ENCODE measurements at regions not wholly inside any gene's neighbourhood (a gene's known extent, or its start where the extent isn't known, plus 50 kb on each side); places are given as distances from the start of the nearest gene placed in this dataset.

- DNase-seq (ENCODE audit: low read depth in 2 of 2): no peak
Measured at GRCh38 chr15:70227147-70227546, 129.4 kb upstream of the TLE3 start.

- no peak for DNase-seq (ENCODE audit: low read depth in 2 of 2)
Measured at GRCh38 chr15:70226337-70226980, 128.7 kb upstream of the TLE3 start.

- DNase-seq (ENCODE audit: low read depth in 2 of 2): no peak
Measured at GRCh38 chr15:70225416-70225815, 127.7 kb upstream of the TLE3 start.

DNA sequence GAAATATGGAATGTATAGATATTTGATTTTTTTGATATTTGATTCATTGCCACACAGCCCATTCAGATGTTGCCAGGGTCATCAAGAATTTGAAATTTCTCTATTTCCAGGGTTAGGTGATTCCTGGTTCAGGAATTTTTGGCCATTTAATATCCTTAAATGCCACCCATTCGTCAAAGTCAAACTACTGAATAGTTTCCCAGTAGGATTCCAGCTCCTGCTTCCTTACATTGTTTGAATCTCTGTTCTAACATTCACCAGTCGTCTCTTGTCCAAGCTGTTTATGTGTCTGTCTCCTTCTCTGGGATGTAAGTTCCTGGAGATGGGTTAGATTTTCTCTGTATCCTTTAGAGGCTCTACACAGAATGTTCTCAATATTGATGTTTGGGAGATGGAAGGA lies 124.9 kb upstream of the TLE3 start:
- no peak for DNase-seq (ENCODE audit: low read depth in 2 of 2)

DNA sequence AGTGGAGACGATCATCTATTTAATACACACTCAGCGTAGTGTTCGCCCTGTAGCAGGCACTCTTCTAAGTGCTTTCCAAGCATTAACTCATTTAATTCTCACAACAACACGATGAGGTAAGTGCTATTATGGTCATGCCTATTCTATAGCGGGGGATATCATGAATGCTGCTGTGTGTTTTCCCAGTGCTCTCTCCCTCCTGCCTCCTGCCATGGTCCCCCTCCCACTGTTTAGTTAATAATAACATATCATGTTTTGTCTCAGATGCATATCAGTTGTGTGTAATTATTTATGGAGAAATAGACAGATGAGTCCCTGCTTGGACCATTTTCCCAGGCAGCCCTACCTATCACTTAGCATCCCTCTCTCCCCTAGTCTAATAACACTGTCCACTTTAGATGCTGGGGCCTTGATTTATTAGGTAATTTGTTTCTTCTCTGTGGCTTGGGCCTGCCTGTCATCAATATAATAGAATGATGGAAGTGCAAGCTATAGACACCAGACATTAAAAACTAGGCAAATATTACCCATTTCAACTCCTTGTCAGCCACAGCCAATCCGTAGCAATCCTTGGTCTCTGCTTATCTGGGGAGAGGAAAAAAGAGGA lies 122.9 kb upstream of the TLE3 start:
- DNase-seq (ENCODE audit: low read depth in 2 of 2): no peak

- no peak for DNase-seq (ENCODE audit: low read depth in 2 of 2)
Measured at GRCh38 chr15:70219966-70220365, 122.2 kb upstream of the TLE3 start.

DNA sequence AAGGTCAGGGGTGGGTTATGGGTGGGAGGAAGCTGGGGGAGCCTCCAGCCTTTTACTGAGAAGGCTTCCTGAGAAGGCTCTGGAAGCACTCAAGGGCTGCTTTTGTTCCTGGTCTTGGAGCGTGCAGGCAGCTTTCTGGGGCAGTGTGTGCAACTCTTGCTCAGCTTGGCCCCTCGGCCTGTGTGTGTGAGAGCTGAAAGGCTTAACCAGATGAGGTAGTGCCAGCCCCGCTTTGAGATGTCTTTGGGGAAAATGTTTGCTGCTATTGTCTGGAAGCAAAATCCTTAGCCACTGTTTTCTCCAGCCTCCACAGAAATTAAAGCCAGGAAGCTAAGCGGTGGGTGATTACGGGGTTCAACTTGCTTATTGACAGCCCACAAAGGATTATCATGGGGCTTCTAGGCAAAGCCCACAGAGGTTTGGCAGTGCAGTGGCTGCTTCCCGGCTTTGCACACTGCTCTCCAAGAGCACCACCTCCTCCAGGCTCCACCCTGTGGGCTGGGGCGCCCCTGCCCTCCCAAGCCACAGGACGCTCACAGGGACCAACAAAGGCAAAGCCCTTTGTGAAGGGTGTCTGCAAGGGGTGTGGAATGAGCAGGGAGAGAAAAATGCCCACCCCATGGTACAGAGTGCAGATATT lies 121.7 kb upstream of the TLE3 start:
- DNase-seq (ENCODE audit: low read depth in 2 of 2): no peak

GRCh38 chr15:70217226-70218160 lies 119.8 kb upstream of the TLE3 start:
- DNase-seq (ENCODE audit: low read depth in 2 of 2): no peak

GRCh38 chr15:70215951-70216350 lies 118.2 kb upstream of the TLE3 start:
- no peak for DNase-seq (ENCODE audit: low read depth in 2 of 2)

GRCh38 chr15:70214941-70215635 lies 117.4 kb upstream of the TLE3 start:
- DNase-seq (ENCODE audit: low read depth in 2 of 2): no peak

GRCh38 chr15:70214276-70214675 lies 116.6 kb upstream of the TLE3 start:
- DNase-seq (ENCODE audit: low read depth in 2 of 2): no peak

- no peak for DNase-seq (ENCODE audit: low read depth in 2 of 2)
Measured at GRCh38 chr15:70213794-70214193, 116.1 kb upstream of the TLE3 start.

- no peak for DNase-seq (ENCODE audit: low read depth in 2 of 2)
Measured at GRCh38 chr15:70212963-70213315, 115.2 kb upstream of the TLE3 start.

GRCh38 chr15:70212286-70212962 lies 114.7 kb upstream of the TLE3 start:
- DNase-seq (ENCODE audit: low read depth in 2 of 2): no peak

DNA sequence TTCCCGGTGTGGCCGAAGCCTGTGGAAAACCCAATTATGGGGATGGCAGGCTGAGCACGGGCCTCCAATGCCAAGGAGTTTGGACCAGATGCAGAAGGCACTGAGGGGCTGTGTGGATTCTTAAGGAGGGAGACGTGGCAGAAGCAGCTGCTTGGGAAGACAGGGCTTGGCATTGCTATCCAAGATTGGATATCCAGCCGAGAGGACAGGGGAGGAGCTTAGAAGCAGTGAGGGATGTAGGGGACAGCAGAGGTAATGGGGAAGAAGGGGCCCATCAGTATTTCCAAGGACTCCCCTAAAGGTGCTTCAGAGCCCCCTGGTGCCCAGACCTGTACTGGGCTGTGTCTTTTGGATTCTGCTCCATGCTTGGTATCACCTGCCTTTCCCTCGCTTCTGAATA lies 112.8 kb upstream of the TLE3 start:
- DNase-seq (ENCODE audit: low read depth in 2 of 2): no peak

DNA sequence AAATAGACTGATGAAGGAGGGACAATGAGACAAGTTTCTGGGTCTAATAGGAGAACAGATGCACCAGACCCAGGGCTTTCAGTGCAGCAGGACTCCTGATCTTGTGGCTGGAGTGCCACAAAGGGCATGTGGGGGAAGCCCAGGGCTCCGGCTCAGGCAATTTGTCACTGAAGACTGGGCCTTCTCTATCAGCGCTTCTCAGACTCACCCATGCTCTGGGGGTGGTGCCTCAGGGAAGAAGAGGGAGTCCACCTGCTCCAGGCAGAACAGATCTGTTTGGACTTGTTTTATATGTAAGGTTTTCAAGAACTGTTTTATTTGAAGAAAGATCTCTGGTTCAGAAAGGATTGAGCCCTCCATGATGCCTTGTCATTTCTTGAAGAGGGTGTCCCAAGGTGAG lies 112.4 kb upstream of the TLE3 start:
- no peak for DNase-seq (ENCODE audit: low read depth in 2 of 2)

DNA sequence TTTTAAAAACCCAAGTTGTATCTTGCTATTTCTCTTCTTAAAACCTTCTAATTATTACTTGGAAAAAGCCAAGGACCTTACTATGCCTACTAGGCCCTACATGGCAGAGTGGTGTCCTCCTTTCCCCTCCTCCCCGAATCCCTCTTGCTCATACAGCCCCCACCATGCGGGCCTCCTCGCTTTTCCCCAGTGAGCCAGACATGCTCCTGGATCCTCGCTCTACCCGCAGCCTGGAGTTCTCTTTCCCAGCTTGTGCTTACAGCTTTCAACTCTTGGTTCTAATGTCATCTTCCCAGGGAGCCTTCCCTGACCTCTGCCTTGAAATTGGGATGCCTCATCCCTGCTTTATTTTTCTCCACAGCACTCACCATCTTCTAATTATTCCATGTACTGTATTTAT lies 111.8 kb upstream of the TLE3 start:
- DNase-seq (ENCODE audit: low read depth in 2 of 2): no peak

- no peak for DNase-seq (ENCODE audit: low read depth in 2 of 2)
Measured at GRCh38 chr15:70208332-70208731, 110.6 kb upstream of the TLE3 start.

DNA sequence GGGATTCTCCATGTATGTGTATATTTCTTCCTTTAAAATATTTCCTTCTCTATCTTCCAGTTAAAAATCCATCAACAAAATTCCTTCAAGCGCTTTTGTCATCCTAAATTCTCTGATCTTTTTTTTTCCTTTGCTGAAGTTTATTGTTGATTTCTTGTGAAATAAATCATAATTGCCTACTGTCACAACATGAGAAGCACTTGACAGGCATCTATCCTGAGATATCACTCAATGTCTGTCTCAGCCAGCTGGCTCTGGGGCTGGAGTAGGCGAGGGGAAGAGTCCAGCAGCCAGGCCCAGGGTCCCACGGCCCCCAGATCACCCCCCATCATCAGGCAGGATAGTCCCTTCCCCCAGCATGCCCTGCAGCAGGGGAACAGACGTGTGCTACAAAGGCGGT lies 109.0 kb upstream of the TLE3 start:
- no peak for DNase-seq (ENCODE audit: low read depth in 2 of 2)

DNA sequence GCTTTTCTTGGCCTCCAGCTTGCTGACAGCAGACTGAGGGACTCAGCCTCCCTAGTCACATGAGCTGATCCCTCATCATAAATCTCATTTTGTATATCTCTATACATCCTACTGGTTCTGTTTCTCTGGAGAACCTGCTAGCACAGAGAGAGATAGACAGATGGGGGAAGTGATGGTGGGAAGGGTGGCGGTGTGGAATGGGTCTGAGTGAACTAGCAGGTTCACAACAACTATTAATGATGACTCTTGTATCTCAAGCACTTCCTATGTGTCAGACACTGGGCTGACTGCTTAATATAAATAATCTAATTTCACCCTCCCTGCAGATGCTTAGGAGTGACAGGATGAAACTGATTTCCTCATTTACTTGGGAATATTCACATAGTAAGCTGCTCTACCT lies 106.9 kb upstream of the TLE3 start:
- no peak for DNase-seq (ENCODE audit: low read depth in 2 of 2)

DNA sequence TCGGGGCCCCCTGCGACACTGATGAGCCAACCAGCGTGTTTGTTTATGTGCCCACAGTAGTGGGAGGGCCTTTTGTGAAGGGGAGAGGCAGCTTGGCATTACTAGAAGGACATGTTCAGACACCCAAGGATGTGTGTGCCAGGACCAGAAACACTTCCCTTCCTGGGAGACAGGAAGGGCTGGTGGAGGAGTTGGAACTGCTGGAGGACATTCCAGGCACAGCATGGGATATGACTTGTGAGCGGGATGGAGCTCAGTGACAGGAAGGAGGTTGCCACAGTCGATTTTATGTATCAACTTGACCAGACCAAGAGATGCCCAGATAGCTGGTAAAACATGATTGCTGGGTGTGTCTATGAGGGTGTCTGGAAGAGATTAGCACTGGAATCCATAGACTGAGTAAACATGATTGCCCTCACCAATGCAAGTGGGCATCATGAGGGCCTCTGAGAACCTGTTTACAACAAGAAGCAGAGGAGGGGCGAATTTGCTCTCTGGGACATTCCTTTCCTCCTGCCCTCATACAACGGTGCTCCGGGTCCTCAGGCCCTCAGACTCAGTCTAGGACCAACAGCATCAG lies 106.4 kb upstream of the TLE3 start:
- DNase-seq (ENCODE audit: low read depth in 2 of 2): no peak

Data from fibroblast of skin of left biceps (primary cell).